Breast epithelium (tissue), 3 donors: ENCODE measurements at regions not wholly inside any gene's neighbourhood (a gene's known extent, or its start where the extent isn't known, plus 50 kb on each side); places are given as distances from the start of the nearest gene placed in this dataset.

Experiments used
- CTCF ChIP-seq, 3 donors: fragments of 450-650 bp; IDR thresholded peaks; one replicate each; pipeline ENCODE4 v1.5.1; 2016 to 2017; ENCODE audit warnings: antibody characterized with exemption in 3 of 3, mild to moderate bottlenecking in 3 of 3, moderate library complexity in 3 of 3
- POLR2A ChIP-seq: fragments of 450-650 bp; IDR thresholded peaks from one replicate; pipeline ENCODE4 v1.6.1; 2016; ENCODE audit warnings: antibody characterized with exemption, mild to moderate bottlenecking, moderate library complexity

GRCh38 chr5:32989815-32990214 is 278.7 kb downstream of the NPR3 start:
- TF ChIP-seq CTCF (IDR thresholded peaks at IDR 0.05) (no peak), POLR2A (no peak)
